ENCODE measurements at regions not wholly inside any gene's neighbourhood (a gene's known extent, or its start where the extent isn't known, plus 50 kb on each side); places are given as distances from the start of the nearest gene placed in this dataset.

GRCh38 chr17:69711541-69711940 lies 297.0 kb downstream of the MAP2K6 start:
- TF ChIP-seq CTCF (IDR thresholded peaks at IDR 0.05), result no peak
- no peak for TF ChIP-seq POLR2A (IDR thresholded peaks at IDR 0.05)
- no peak for TF ChIP-seq POLR2AphosphoS5 (IDR thresholded peaks at IDR 0.05)

All from breast epithelium (tissue), 3 donors.